PC-9 (cell line): ENCODE measurements at regions not wholly inside any gene's neighbourhood (a gene's known extent, or its start where the extent isn't known, plus 50 kb on each side); places are given as distances from the start of the nearest gene placed in this dataset.

ENCODE experiments used
- BruUV-seq: library from RNA; stranded (reverse); fragments of 400-500 nt; replicated peaks from 2 replicates; lab custom pipeline; 2021; lab: Mats Ljungman, UMichigan
- CTCF ChIA-PET: fragments of 300-600 bp; sonication (Branson Sonifier 250); formaldehyde crosslinking; loops from one replicate; lab custom pipeline; 2022; ENCODE audit warnings: antibody characterized with exemption; lab: Charles Lee
- POLR2A ChIA-PET: fragments of 300-600 bp; sonication (Branson Sonifier 250); formaldehyde crosslinking; loops from one replicate; lab custom pipeline; 2022; ENCODE audit warnings: antibody characterized with exemption; ENCODE audit not compliant: unreplicated experiment; lab: Charles Lee
- DNase-seq, 2 experiments: peaks; one replicate each; pipeline versions ENCODE4 v3.0.0 to v3.0.0-alpha.2; 2015 to 2022; ENCODE audit warnings: mixed read lengths in 1 of 2
- H2AFZ ChIP-seq: fragments of 200-600 bp; sonication (generic); 2 replicates; pipeline ENCODE4 v1.8.1; 2017; ENCODE audit warnings: antibody characterized with exemption
- H3F3A ChIP-seq: fragments of 200-600 bp; sonication (generic); 2 replicates; pipeline ENCODE4 v1.8.1; 2017; ENCODE audit warnings: antibody characterized with exemption, mild to moderate bottlenecking, low read depth; ENCODE audit not compliant: insufficient read depth
- H3K27ac ChIP-seq: fragments of 200-600 bp; sonication (generic); 2 replicates; pipeline ENCODE4 v1.6.1; 2016; ENCODE audit warnings: mixed run types
- H3K27me3 ChIP-seq: fragments of 200-600 bp; sonication (generic); 2 replicates; pipeline ENCODE4 v1.6.1; 2016; ENCODE audit warnings: low read depth, mixed run types; ENCODE audit not compliant: insufficient read depth
- H3K36me3 ChIP-seq: fragments of 200-600 bp; sonication (generic); 2 replicates; pipeline ENCODE4 v1.6.1; 2016; ENCODE audit warnings: low read depth, mixed run types
- H3K4me1 ChIP-seq: fragments of 200-600 bp; sonication (generic); replicated peaks from 2 replicates; pipeline ENCODE4 v1.6.1; 2016; ENCODE audit warnings: mixed run types; ENCODE audit not compliant: insufficient read depth
- H3K4me2 ChIP-seq: fragments of 200-600 bp; sonication (generic); 2 replicates; pipeline ENCODE4 v1.6.1; 2017; ENCODE audit warnings: mixed run types
- H3K4me3 ChIP-seq: fragments of 200-600 bp; sonication (generic); 2 replicates; pipeline ENCODE4 v1.6.1; 2016; ENCODE audit warnings: mixed run types
- H3K79me2 ChIP-seq: fragments of 200-600 bp; sonication (generic); 2 replicates; pipeline ENCODE4 v1.6.1; 2017; ENCODE audit warnings: low read depth, mixed run types
- H3K9me2 ChIP-seq: fragments of 200-600 bp; sonication (generic); 2 replicates; pipeline ENCODE4 v1.8.1; 2017; ENCODE audit warnings: mild to moderate bottlenecking; ENCODE audit not compliant: insufficient read depth
- H3K9me3 ChIP-seq: fragments of 200-600 bp; sonication (generic); 2 replicates; pipeline ENCODE4 v1.8.1; 2016; ENCODE audit warnings: low read depth; ENCODE audit not compliant: insufficient read depth
- H4K20me1 ChIP-seq: fragments of 200-600 bp; sonication (generic); 2 replicates; pipeline ENCODE4 v1.8.1; 2017; ENCODE audit not compliant: insufficient read depth
- CTCF ChIP-seq: fragments of 200-600 bp; sonication (generic); conservative IDR thresholded peaks from 2 replicates; pipeline ENCODE4 v1.6.1; 2017; ENCODE audit warnings: mixed run types, antibody characterized with exemption, mild to moderate bottlenecking, moderate library complexity
- EZH2 ChIP-seq: fragments of 200-600 bp; sonication (generic); IDR thresholded peaks from 2 replicates; pipeline ENCODE4 v1.8.0; 2017; ENCODE audit warnings: antibody characterized with exemption, low read depth
- intact Hi-C: fragments of 100-400 bp; cut with micrococcal nuclease; formaldehyde crosslinking; loops from one replicate; pipeline ENCODE4 v1.10.0; 2022; ENCODE audit not compliant: unreplicated experiment

- intact Hi-C loops = no loop called here
- no peak overlapping the region for H2AFZ ChIP-seq
- CTCF ChIA-PET = no interaction called here
These were observed 200.5 kb upstream of the PHACTR1 start for GRCh38 chr6:12516070-12516469.

GRCh38 chr6:12522347-12522746, 194.2 kb upstream of the PHACTR1 start:
- TF ChIP-seq EZH2 (no peak), CTCF (no peak)
- Histone ChIP-seq H4K20me1 (no peaks in the 10 kb centered on the region), H3K27ac (no peak overlapping the region), H3K4me1 (no peaks in the 10 kb centered on the region; the same call in 1 of the 2 replicates), H3K27me3 (no peaks in the 10 kb centered on the region), H3K9me2 (no peaks in the 10 kb centered on the region; the same call in 1 of the 2 replicates), H2AFZ (no peak overlapping the region), H3K36me3 (no peaks in the 10 kb centered on the region), H3K79me2 (no peaks in the 10 kb centered on the region), H3K4me3 (no peak overlapping the region), H3F3A (no peaks in the 10 kb centered on the region), H3K9me3 (no peaks in the 10 kb centered on the region), H3K4me2 (no peak overlapping the region)
- CTCF ChIA-PET = no interaction called here
- POLR2A ChIA-PET = no interaction called here
- intact Hi-C loops = no loop called here
- no TSS peak for BruUV-seq
- peak in 1 of 2 experiments; percentile 50 for DNase-seq

More at GRCh38 chr6:12516070-12516469, 200.5 kb upstream of the PHACTR1 start:
- POLR2A ChIA-PET = no interaction called here
- H3K36me3 ChIP-seq = no peaks in the 10 kb centered on the region
- no peaks in the 10 kb centered on the region for H3F3A ChIP-seq
- no peaks in the 10 kb centered on the region for H3K4me1 ChIP-seq
- H3K4me2 ChIP-seq = no peak overlapping the region
- H3K9me2 ChIP-seq = no peaks in the 10 kb centered on the region; the same call in 1 of the 2 replicates
- no TSS peak for BruUV-seq
- no peak overlapping the region for H3K27ac ChIP-seq
- peak in 1 of 2 experiments; percentile 6 for DNase-seq
- no peaks in the 10 kb centered on the region for H3K79me2 ChIP-seq
- TF ChIP-seq CTCF = no peak
- H3K4me3 ChIP-seq = no peak overlapping the region
- no peaks in the 10 kb centered on the region for H3K27me3 ChIP-seq
- no peaks in the 10 kb centered on the region for H3K9me3 ChIP-seq
- H4K20me1 ChIP-seq = no peaks in the 10 kb centered on the region

GRCh38 chr6:12523726-12524125, 192.8 kb upstream of the PHACTR1 start:
- POLR2A ChIA-PET = no interaction called here
- Histone ChIP-seq H3K4me1 (no peaks in the 10 kb centered on the region; the same call in 1 of the 2 replicates), H3K27me3 (no peaks in the 10 kb centered on the region), H3K9me2 (no peaks in the 10 kb centered on the region; the same call in 1 of the 2 replicates), H3K4me3 (no peak overlapping the region), H4K20me1 (no peaks in the 10 kb centered on the region), H3K79me2 (no peaks in the 10 kb centered on the region), H3K36me3 (no peaks in the 10 kb centered on the region), H2AFZ (no peak overlapping the region), H3F3A (no peaks in the 10 kb centered on the region), H3K27ac (no peak overlapping the region), H3K9me3 (no peaks in the 10 kb centered on the region), H3K4me2 (no peak overlapping the region)
- CTCF ChIA-PET = no interaction called here
- intact Hi-C loops = no loop called here
- DNase-seq = no peak
- no peak for TF ChIP-seq EZH2
- no peak for TF ChIP-seq CTCF
- no TSS peak for BruUV-seq
